HCT116 (cell line): ENCODE measurements at regions not wholly inside any gene's neighbourhood (a gene's known extent, or its start where the extent isn't known, plus 50 kb on each side); places are given as distances from the start of the nearest gene placed in this dataset.

Experiments used
- CTCF ChIP-seq, 3 experiments: fragments of 200-600 bp in 1 of 3; sonication (generic) in 1 of 3; IDR thresholded peaks in 2 of 3; conservative IDR thresholded peaks in 1 of 3; 2 replicates each; pipeline ENCODE4 v1.5.1; 2012 to 2017; ENCODE audit warnings: low read depth in 2 of 3, low read length in 2 of 3, antibody characterized with exemption in 1 of 3, borderline replicate concordance in 1 of 3, control low read depth in 1 of 3, mild to moderate bottlenecking in 1 of 3, mixed read lengths in 1 of 3, mixed run types in 1 of 3, moderate library complexity in 1 of 3; ENCODE audit not compliant: insufficient read depth in 1 of 3
- ELF1 ChIP-seq: IDR thresholded peaks from 2 replicates; pipeline ENCODE4 v1.6.1; 2012; ENCODE audit warnings: low read depth, borderline replicate concordance
- EZH2 ChIP-seq: fragments of 200-600 bp; sonication (generic); IDR thresholded peaks from 2 replicates; pipeline ENCODE4 v1.6.1; 2017; ENCODE audit warnings: antibody characterized with exemption, mixed run types
- POLR2A ChIP-seq: IDR thresholded peaks from 2 replicates; pipeline ENCODE4 v1.7.0; 2011; ENCODE audit warnings: borderline replicate concordance; ENCODE audit not compliant: insufficient read depth, insufficient read length; ENCODE audit errors: extremely low read depth
- RAD21 ChIP-seq: IDR thresholded peaks from 2 replicates; pipeline ENCODE4 v1.6.1; 2012; ENCODE audit warnings: low read depth, mild to moderate bottlenecking
- SIN3A ChIP-seq: IDR thresholded peaks from 2 replicates; pipeline ENCODE4 v1.6.1; 2012; ENCODE audit warnings: low read depth
- SP1 ChIP-seq: IDR thresholded peaks from 2 replicates; pipeline ENCODE4 v1.6.1; 2012; ENCODE audit warnings: low read depth
- TCF7L2 ChIP-seq: IDR thresholded peaks from 2 replicates; pipeline ENCODE4 v1.7.0; 2011; ENCODE audit warnings: borderline replicate concordance, inconsistent platforms; ENCODE audit not compliant: insufficient read depth, insufficient read length; ENCODE audit errors: extremely low read depth

- TF ChIP-seq POLR2A (no peak), RAD21 (no peak), CTCF (IDR thresholded peaks at IDR 0.05 in 2 of 3, conservative IDR thresholded peaks at IDR 0.05 in 1 of 3; ENCODE audit: borderline replicate concordance in 1 of 3, insufficient read depth in 1 of 3, low read depth in 2 of 3, low read length in 2 of 3) (no peak), EZH2 (no peak), ELF1 (no peak), TCF7L2 (no peak), SIN3A (no peak), SP1 (no peak)
Observed at GRCh38 chr21:25220954-25221353, 386.3 kb downstream of the MRPL39 start.
